GM23248 (cell line): ENCODE measurements at regions not wholly inside any gene's neighbourhood (a gene's known extent, or its start where the extent isn't known, plus 50 kb on each side); places are given as distances from the start of the nearest gene placed in this dataset.

ENCODE experiments used
- EZH2 ChIP-seq: fragments of 200-600 bp; sonication (generic); IDR thresholded peaks from 2 replicates; pipeline ENCODE4 v1.6.1; 2018; ENCODE audit warnings: antibody characterized with exemption, mild to moderate bottlenecking; ENCODE audit not compliant: insufficient read depth, poor library complexity, severe bottlenecking
- EZH2phosphoT487 ChIP-seq: fragments of 200-600 bp; sonication (generic); IDR thresholded peaks from 2 replicates; pipeline ENCODE4 v1.6.1; 2018; ENCODE audit warnings: antibody characterized with exemption, moderate library complexity, mild to moderate bottlenecking, low read depth; ENCODE audit not compliant: insufficient read depth

GRCh38 chr2:133843091-133843490, 274.8 kb upstream of the NCKAP5 start:
- no peak for TF ChIP-seq EZH2
- TF ChIP-seq EZH2phosphoT487: no peak
